ENCODE measurements at regions not wholly inside any gene's neighbourhood (a gene's known extent, or its start where the extent isn't known, plus 50 kb on each side); places are given as distances from the start of the nearest gene placed in this dataset.
A peak's percentile ranks its signal among the peaks of the same experiment; 100 is the strongest.

DNA sequence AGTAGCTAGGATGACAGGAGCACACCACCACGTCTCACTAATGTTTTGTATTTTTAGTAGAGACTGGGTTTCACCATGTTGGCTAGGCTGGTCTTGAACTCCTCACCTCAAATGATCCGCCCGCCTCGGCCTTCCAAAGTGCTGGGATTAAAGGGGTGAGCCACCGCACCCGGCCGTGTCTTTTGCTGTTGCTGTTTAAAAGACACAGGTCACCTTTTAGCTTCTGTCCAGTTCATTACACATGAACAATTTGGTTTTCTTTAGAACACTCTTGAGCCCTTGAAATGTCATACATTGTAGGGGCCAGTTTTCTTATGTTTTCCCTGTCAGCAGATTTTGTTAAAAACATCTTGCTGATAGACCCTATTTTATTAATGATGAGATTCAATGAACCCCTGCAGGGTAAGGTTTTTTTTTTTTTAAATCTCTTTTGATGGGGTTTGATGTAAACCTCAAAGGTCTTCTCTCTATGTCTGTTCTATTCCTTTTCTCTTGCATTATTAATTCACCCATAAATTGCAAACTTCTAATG lies 61.0 kb upstream of the AGPS start:
- DNase-seq (ENCODE audit: low spot score) (no peak), ATAC-seq (ENCODE audit: low read depth) (no peak)
- TF ChIP-seq, protein P1, sequence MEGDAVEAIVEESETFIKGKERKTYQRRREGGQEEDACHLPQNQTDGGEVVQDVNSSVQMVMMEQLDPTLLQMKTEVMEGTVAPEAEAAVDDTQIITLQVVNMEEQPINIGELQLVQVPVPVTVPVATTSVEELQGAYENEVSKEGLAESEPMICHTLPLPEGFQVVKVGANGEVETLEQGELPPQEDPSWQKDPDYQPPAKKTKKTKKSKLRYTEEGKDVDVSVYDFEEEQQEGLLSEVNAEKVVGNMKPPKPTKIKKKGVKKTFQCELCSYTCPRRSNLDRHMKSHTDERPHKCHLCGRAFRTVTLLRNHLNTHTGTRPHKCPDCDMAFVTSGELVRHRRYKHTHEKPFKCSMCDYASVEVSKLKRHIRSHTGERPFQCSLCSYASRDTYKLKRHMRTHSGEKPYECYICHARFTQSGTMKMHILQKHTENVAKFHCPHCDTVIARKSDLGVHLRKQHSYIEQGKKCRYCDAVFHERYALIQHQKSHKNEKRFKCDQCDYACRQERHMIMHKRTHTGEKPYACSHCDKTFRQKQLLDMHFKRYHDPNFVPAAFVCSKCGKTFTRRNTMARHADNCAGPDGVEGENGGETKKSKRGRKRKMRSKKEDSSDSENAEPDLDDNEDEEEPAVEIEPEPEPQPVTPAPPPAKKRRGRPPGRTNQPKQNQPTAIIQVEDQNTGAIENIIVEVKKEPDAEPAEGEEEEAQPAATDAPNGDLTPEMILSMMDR (IDR thresholded peaks at IDR 0.05; ENCODE audit: poor library complexity, severe bottlenecking), result no peak
- Histone ChIP-seq H3K36me3 (ENCODE audit: low read depth) (peaks cover 21% of the 10 kb centered on the region), H3K4me3 (ENCODE audit: severe bottlenecking) (no peak overlapping the region), H3K4me1 (ENCODE audit: insufficient read depth, poor library complexity, severe bottlenecking) (no peaks in the 10 kb centered on the region), H3K27me3 (ENCODE audit: insufficient read depth, poor library complexity, severe bottlenecking) (no peaks in the 10 kb centered on the region), H3K9me3 (ENCODE audit: severe bottlenecking) (no peaks in the 10 kb centered on the region), H3K27ac (ENCODE audit: poor library complexity, severe bottlenecking) (no peak overlapping the region)

DNA sequence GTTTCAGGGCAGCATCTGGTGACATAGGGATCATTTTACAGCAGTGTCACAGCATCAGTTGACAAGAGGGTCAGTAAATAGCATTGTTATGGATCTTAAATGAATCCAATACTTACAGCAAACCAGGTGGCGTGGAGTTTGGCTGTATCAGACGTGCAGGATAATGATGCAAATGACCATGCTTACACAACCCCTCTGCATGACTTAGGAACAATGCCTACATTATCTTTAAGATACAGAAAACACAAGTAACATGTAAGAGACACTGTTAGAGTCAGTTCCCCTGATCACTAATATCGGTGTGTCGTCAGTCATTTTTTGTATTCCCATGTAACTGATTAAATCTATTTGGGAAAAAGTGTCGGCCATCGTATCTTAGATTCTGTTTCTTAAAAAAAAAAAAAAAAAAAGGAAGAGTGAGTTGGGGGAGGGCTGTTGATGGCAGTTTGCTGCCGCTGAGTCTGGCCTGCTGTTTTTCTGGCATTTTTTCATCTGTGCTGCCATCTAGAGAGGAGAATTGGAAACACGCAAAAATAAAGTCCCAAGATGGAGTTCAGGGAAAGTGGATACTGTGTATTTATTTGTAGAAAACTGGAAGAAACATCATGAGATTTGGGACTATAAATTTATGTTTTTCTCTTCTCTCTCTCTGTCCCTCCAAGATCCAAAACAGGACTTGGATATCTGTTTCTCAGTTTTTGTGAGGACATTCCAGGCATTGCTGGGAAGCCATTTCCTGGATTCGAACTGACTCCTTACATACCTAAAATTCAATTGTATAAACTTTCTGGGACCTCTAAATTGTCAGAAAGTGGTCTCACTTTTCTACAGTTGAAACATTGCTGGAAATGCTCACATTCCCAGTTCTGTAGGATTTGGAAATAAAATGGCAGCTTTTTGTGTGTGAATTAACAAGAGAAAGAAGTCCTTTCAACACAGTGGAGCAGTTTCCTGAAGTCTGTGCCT lies 60.3 kb upstream of the AGPS start:
- no peak overlapping the region for H3K27ac ChIP-seq (ENCODE audit: poor library complexity, severe bottlenecking)
- H3K27me3 ChIP-seq (ENCODE audit: insufficient read depth, poor library complexity, severe bottlenecking), result no peaks in the 10 kb centered on the region
- H3K9me3 ChIP-seq (ENCODE audit: severe bottlenecking), result no peaks in the 10 kb centered on the region
- H3K4me1 ChIP-seq (ENCODE audit: insufficient read depth, poor library complexity, severe bottlenecking), result no peaks in the 10 kb centered on the region
- DNase-seq (ENCODE audit: low spot score) (no peak), ATAC-seq (ENCODE audit: low read depth) (peak; percentile 74; the same call in 2 of the 3 replicates)
- H3K36me3 ChIP-seq (ENCODE audit: low read depth), result peaks cover 21% of the 10 kb centered on the region
- TF ChIP-seq, protein P1 (IDR thresholded peaks at IDR 0.05; ENCODE audit: poor library complexity, severe bottlenecking), result peak; percentile 82
- no peak overlapping the region for H3K4me3 ChIP-seq (ENCODE audit: severe bottlenecking)

DNA sequence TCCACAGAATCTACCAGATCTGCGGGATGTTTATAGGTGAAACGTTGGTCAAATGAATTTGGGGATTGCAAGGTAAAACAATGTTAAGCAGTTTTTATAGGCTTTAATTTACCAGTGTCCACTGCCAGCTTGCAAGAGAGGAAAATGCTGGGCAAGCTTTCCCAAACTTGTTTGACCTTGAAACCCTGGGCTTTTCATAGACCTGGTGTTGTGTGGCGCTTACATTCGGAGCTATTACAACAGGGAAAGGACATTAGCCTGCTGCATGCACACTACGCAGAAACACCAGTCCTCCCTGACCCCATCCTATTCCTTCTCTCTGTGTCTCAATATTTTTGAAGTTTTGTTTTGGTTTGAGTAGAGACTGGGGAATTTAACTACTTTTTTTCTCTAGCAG lies 59.6 kb upstream of the AGPS start:
- H3K4me1 ChIP-seq (ENCODE audit: insufficient read depth, poor library complexity, severe bottlenecking), result no peaks in the 10 kb centered on the region
- H3K27me3 ChIP-seq (ENCODE audit: insufficient read depth, poor library complexity, severe bottlenecking), result no peaks in the 10 kb centered on the region
- peaks cover 21% of the 10 kb centered on the region for H3K36me3 ChIP-seq (ENCODE audit: low read depth)
- ATAC-seq (ENCODE audit: low read depth) (no peak), DNase-seq (ENCODE audit: low spot score) (no peak)
- no peak overlapping the region for H3K27ac ChIP-seq (ENCODE audit: poor library complexity, severe bottlenecking)
- no peak overlapping the region for H3K4me3 ChIP-seq (ENCODE audit: severe bottlenecking)
- TF ChIP-seq, protein P1 (IDR thresholded peaks at IDR 0.05; ENCODE audit: poor library complexity, severe bottlenecking), result no peak
- H3K9me3 ChIP-seq (ENCODE audit: severe bottlenecking), result no peaks in the 10 kb centered on the region

DNA sequence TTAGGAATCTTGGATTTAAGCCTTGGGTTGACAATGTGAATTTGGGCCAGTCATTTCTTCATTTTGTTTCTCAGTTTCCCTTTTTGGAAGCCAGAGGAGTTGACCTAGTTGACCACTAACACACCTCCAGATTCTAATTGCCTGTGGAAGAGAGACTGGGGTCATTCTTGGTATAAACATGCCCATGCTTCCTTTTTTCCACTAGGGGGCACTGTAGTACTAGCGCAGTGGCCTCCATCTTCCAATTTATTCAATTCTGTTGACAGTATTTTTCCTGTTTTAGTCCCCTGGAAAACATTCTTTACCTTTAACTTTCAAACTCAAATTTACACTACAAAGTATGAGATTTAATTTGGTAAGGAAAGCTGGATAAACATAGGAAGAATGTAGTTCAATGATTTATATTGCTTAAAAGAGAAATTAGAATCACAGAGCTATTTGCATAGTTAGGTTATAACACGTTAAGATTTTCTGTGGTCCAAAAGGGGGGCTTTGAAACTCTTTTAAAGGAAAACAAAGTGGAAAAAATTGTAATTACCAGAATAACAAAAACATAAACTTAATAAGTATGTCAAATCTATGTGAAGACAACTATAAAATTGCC lies 57.5 kb upstream of the AGPS start:
- Histone ChIP-seq H3K4me3 (ENCODE audit: severe bottlenecking) (no peak overlapping the region), H3K4me1 (ENCODE audit: insufficient read depth, poor library complexity, severe bottlenecking) (peaks cover 8% of the 10 kb centered on the region), H3K9me3 (ENCODE audit: severe bottlenecking) (no peaks in the 10 kb centered on the region), H3K27ac (ENCODE audit: poor library complexity, severe bottlenecking) (no peak overlapping the region), H3K27me3 (ENCODE audit: insufficient read depth, poor library complexity, severe bottlenecking) (no peaks in the 10 kb centered on the region), H3K36me3 (ENCODE audit: low read depth) (peaks cover 21% of the 10 kb centered on the region)
- TF ChIP-seq, protein P1 (IDR thresholded peaks at IDR 0.05; ENCODE audit: poor library complexity, severe bottlenecking), result peak; percentile 98
- ATAC-seq (ENCODE audit: low read depth) (0 out of 3 replicates have a peak, but pooled peaks have one; percentile 40), DNase-seq (ENCODE audit: low spot score) (no peak)
